ENCODE measurements at regions not wholly inside any gene's neighbourhood (a gene's known extent, or its start where the extent isn't known, plus 50 kb on each side); places are given as distances from the start of the nearest gene placed in this dataset.
"Not testable (repeated sequence)": the region's sequence is repeated elsewhere in the genome, so short reads cannot be mapped to it uniquely, and the experiment has no call there.

DNA sequence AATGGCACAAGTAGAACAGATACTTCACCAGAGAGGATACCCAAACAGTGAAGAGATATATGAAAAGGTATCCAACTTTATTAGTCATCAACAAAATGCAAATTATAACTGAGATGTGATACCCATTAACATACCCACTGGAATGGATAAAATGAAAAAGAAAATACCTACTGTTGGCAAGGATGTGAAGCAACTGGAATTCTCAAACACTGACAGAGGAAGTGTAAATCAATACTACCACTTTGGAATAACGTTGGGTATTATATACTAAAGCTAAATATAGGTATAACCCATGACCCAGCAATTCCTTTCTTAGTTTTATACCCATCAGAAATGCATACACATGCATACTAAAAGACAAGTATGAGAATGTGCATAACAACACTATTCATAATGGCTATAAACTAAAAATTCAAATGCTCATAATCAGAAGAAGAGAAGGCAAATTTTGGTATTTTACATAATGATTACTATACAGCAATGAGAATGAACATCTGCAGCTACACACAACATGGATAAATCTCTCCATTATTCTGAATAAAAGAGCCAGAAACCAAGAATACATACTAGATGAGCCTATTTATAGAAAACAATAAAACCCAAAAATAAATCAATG, 80.6 kb downstream of the RPL27A start:
- H3K36me3 Mint-ChIP-seq: no peaks in the 10 kb centered on the region
- H3K27ac Mint-ChIP-seq: no peak overlapping the region
- peaks cover 9% of the 10 kb centered on the region for H3K27me3 Mint-ChIP-seq
- H3K4me3 Mint-ChIP-seq: no peak overlapping the region
- CTCF ChIA-PET: no interaction called here
- ATAC-seq (no peak), DNase-seq (no peak)
- no peaks in the 10 kb centered on the region for H3K4me1 Mint-ChIP-seq
- no peaks in the 10 kb centered on the region for H3K9me3 Mint-ChIP-seq (ENCODE audit: low read depth)

DNA sequence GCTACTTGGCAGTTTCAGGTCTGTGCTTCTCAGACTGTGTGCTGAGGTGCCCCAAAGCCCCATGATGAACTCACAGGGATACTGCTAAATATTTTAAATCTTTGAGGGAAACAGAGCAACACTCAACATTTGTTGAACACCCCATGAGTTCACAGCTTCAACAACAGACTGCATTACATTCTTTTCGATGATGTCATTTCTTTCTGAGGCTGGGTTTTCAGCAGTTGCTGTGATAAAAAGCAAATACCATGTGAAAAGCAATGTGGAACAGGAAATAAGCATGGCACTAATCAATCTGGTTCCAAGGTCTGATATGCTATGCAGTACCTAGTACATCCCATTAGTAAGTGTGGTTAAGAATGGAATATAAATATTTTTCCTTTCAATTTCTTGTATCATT, 82.7 kb downstream of the RPL27A start:
- no peak overlapping the region for H3K27ac Mint-ChIP-seq
- no peaks in the 10 kb centered on the region for H3K36me3 Mint-ChIP-seq
- no peak overlapping the region for H3K4me3 Mint-ChIP-seq
- H3K27me3 Mint-ChIP-seq: peaks cover 12% of the 10 kb centered on the region
- DNase-seq: no peak
- CTCF ChIA-PET: no interaction called here
- ATAC-seq: no peak
- H3K4me1 Mint-ChIP-seq: no peaks in the 10 kb centered on the region
- H3K9me3 Mint-ChIP-seq (ENCODE audit: low read depth): no peaks in the 10 kb centered on the region

DNA sequence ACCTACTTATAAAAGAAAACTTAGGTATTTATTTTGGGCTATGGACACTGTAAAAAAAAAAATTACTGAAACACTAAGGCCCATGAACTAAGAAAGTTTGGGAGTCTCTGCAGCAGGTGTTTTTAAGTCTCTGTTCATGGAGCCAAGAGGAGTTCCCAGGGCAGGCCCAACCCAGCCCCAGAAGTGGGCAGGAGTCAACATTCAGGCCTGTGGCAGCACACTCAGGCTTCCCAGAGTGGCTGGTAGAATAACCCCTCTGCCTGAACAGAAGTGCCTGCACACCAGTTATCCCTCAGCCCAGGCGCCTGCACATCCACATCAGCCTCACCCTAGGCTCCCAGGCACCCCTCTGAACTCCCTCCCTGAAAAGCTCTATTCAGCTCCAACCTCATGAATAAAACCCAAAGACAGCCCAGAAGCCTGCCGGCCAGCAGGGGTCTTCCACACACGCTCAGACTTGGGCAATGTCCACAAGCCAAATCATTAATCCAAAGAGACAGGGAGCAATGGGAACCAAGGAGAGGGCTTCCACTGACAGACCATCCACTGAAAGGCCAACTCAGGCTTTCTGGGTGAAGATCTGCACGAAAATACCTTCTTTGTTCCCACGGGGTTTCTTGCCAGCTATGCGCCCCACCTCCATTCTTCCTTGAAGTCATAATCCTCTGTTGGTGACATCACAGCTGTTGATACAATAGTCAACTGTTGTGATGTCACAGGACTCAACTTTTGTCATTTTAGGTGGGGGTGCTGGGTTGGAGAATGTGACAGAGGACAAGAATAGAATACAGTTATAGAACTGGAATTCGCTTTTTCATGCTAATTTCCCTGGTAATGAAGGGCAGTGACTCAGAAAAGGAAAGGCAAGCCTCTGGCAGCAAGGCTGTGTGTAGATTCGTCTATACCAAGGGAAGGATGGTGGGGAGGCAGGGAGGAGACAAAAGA, 83.7 kb downstream of the RPL27A start:
- Mint-ChIP-seq H3K4me1 (no peaks in the 10 kb centered on the region), H3K27me3 (peaks cover 12% of the 10 kb centered on the region), H3K9me3 (ENCODE audit: low read depth) (no peaks in the 10 kb centered on the region), H3K27ac (no peak overlapping the region), H3K4me3 (no peak overlapping the region), H3K36me3 (no peaks in the 10 kb centered on the region)
- CTCF ChIA-PET: no interaction called here
- DNase-seq (no peak), ATAC-seq (no peak)

DNA sequence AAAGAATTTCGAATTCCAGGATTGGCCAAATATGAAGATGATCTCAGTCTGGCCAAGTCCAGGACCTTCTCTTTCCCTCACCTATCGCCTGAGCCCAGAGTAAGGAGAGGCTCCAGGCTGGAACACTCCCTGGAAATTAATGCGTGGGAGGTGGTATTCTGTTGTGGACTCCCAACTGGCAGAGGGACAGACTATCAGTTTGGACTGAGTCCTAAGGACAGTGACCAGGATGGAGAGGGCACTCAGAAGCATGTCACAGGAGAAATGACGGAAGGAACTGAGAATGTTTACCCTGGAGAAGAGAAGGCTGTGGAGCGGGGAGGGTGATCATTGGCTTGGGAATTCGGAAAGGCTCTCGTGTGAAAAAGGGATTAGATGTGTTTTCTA, 84.4 kb downstream of the RPL27A start:
- H3K36me3 Mint-ChIP-seq: no peaks in the 10 kb centered on the region

DNA sequence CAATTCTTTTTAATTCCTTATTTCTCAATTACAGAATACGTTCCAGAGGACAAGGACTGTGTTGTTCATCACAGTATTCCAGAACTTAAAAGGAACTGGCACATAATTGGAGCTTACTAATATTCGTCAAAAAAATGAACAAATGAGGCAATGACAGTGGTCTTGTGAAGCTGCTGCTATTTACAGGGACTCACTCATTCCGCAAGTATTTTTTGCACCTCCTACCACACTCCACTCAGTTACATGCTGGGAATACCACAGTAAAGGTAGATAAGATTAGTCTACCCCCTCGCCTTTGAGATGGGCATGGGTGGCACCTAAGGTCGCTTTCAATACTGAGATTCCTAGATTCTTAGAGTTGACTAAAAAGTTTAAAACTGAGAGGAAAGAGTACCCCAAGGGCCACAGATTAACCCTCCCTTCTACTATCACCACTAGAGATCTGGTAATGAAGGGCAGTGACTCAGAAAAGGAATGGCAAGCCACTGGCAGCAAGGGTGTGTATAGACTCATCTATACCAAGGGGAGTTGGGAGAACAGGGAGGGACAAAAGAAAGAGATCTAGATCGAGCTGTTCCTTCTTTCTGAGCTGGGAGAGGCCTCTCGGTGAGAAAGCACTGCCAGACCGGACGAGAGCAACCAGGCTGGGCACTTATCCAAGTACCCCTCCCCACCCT, 85.0 kb downstream of the RPL27A start:
- CTCF ChIA-PET: no interaction called here
- H3K27ac Mint-ChIP-seq: no peak overlapping the region
- no peaks in the 10 kb centered on the region for H3K9me3 Mint-ChIP-seq (ENCODE audit: low read depth)
- DNase-seq: no peak
- no peak for ATAC-seq
- H3K36me3 Mint-ChIP-seq: no peaks in the 10 kb centered on the region
- peaks cover 12% of the 10 kb centered on the region for H3K27me3 Mint-ChIP-seq
- no peak overlapping the region for H3K4me3 Mint-ChIP-seq
- H3K4me1 Mint-ChIP-seq: no peaks in the 10 kb centered on the region

More for the DNA sequence above, 84.4 kb downstream of the RPL27A start:
- H3K27ac Mint-ChIP-seq: no peak overlapping the region
- peaks cover 12% of the 10 kb centered on the region for H3K27me3 Mint-ChIP-seq
- H3K4me3 Mint-ChIP-seq: no peak overlapping the region
- H3K4me1 Mint-ChIP-seq: no peaks in the 10 kb centered on the region
- DNase-seq (no peak), ATAC-seq (no peak)
- no peaks in the 10 kb centered on the region for H3K9me3 Mint-ChIP-seq (ENCODE audit: low read depth)
- CTCF ChIA-PET: no interaction called here

DNA sequence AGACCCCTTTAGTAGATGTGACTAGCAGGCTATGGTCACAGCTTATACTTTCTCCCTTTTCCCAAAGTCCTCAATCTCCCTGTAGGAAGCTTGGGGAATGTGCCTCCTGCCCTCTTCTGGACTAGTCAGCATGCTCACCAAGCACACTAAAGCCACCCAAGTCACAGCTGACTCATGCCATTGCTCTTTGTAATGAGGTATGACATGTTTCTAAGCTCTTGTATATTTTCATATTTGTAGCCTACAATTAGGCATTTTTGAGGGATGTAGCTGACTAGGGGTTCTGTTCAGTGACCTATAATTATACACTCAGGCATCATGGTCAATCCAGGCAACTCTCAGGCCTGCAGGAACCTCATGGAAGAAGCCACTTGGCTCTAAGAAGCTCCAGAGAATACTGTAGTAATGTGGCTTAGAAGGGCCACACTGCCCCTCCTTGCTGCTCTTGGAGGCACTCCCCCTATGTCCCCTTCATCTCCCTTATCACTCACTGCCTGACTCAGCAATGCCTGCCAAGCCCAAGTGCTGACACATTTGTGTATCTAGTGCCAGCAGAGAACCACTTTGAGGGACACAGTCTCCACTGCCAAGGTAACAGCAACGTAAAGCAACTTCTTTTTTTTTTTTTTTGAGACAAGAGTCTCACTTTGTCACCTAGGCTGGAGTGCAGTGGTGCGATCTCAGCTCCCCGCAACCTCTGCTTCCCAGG, 86.2 kb downstream of the RPL27A start:
- Mint-ChIP-seq H3K27me3 (peaks cover 12% of the 10 kb centered on the region), H3K4me1 (no peaks in the 10 kb centered on the region), H3K36me3 (no peaks in the 10 kb centered on the region), H3K4me3 (no peak overlapping the region), H3K9me3 (ENCODE audit: low read depth) (no peaks in the 10 kb centered on the region), H3K27ac (no peak overlapping the region)
- DNase-seq (peak; percentile 42), ATAC-seq (no peak)
- CTCF ChIA-PET: no interaction called here

DNA sequence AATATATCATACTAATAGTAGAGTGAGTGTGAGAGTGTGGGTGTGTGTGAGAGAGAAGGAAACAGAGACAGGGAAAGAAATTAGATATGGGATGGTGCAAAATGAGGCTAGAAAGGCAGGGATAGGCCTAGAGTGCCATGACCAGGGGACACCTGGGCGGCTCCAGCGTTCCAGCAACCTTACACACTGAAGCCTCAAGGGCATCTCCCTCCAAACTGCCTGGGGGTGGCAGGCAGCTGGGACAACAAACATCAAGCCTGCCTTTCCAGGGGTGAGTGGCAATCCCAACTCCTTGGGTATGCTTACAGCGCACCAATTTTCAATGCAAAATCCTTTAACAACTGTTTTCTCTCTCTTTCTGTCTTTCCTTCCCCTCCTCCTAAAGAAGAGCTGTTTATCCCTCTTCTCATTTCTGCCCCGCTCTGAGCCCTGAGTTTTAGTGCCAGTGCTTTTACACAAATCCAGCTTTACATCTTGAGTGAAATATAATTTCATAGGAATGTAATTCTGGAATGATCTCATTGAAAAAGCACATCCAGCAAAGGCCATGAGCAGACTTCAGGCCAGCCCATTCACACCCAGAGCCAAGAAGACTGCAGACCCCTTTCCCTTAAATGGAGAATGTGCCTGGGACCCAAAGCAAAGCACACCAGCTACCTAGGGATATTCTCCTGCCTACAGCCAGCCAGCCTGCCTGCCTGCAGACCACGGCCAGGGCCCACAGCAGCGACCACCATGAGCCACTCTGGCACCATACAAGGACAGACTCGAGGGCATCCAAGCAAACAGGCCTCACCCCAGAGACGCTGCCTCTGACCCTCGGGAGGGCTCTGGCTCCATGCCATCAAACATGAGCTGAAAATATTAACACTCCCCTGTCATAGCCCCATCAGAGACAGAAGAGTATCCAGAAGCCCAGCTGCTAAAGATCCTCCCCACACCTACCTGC, 90.3 kb downstream of the RPL27A start:
- CTCF ChIA-PET: interaction anchor here (0.9 kb wide), 1 partner anchor 11 kb away, joined by 3 read pairs; no protein-coding TSS in a partner anchor
- Mint-ChIP-seq H3K9me3 (ENCODE audit: low read depth) (no peaks in the 10 kb centered on the region), H3K36me3 (no peaks in the 10 kb centered on the region), H3K27ac (no peak overlapping the region), H3K27me3 (peaks cover 3% of the 10 kb centered on the region), H3K4me3 (no peak overlapping the region), H3K4me1 (peaks cover 4% of the 10 kb centered on the region)
- ATAC-seq (no peak), DNase-seq (no peak)

DNA sequence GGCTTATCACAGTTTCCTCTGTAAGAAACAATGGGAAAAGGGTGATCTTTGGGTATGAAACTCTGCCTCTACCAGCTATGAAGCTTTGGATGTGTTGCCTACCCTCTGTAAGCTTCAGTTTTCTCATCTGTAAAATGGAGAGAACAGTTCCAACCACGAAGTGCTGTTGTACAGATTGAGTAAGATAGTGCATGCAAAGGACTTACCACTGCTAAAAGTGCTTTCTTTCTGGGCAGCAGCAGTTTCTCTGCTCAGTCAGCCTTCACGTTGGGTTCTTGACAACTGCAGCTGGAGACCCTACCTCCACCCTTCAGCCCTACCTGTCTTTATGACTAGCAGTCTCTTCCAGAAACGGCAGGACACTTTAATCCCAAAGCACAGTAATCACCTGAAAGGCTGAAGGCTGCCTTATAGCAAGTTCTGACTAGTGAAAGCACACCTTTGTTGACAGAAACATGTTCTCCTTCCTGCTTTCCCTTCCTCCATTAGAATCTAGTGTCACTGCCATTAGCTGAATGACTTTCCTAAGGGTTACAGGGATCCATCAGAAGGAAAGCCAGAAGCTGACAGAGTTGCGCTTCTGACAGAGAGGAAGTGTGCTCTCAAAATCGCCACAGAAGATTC, 91.4 kb downstream of the RPL27A start:
- Mint-ChIP-seq H3K36me3 (no peaks in the 10 kb centered on the region), H3K4me1 (peaks cover 4% of the 10 kb centered on the region), H3K27ac (no peak overlapping the region), H3K4me3 (no peak overlapping the region), H3K9me3 (ENCODE audit: low read depth) (no peaks in the 10 kb centered on the region), H3K27me3 (peaks cover 8% of the 10 kb centered on the region)
- CTCF ChIA-PET: no interaction called here
- DNase-seq: no peak
- no peak for ATAC-seq

DNA sequence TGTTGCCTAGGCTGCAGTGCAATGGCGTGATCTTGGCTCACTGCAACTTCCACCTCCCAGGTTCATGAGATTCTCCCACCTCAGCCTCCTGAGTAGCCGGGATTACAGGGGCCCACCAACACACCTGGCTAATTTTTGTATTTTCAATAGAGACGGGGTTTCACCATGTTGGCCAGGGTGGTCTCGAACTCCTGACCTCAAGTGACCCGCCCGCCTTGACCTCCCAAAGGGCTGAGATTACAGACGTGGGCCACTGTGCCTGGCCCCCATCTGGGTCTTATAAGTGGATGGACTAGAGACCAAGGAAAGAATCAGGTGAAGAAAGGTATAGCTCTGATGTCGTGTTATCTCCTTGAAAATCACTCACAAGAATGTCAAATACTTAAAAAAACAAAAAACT, 92.3 kb downstream of the RPL27A start:
- H3K4me1 Mint-ChIP-seq; DNase-seq; H3K27me3 Mint-ChIP-seq; H3K9me3 Mint-ChIP-seq (ENCODE audit: low read depth); ATAC-seq; H3K27ac Mint-ChIP-seq; H3K36me3 Mint-ChIP-seq; H3K4me3 Mint-ChIP-seq: not testable (repeated sequence)
- CTCF ChIA-PET: interaction anchor here (1.0 kb wide), 1 partner anchor 9 kb away, joined by 3 read pairs; no protein-coding TSS in a partner anchor

DNA sequence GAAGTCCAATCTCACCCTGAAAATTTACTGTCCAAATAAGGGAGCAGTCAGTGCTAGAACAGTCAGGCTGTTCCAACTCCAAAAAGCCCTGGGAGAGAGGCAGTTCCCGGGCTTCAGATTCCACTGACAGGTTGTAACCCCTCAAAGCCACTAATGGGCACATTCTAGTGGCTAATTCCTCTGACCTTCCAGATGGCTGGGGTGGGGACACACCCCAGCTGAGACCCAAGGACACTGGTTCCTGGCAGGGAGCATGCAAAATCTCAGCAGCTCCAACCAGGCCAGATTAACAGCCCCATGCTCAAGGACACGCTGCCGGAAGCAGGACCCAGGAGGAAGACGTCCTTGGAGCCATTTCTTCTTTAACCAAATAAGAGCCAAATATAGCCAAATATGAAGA, 92.7 kb downstream of the RPL27A start:
- Mint-ChIP-seq H3K9me3 (ENCODE audit: low read depth) (no peaks in the 10 kb centered on the region), H3K27ac (no peak overlapping the region), H3K4me1 (peaks cover 4% of the 10 kb centered on the region), H3K27me3 (peaks cover 8% of the 10 kb centered on the region), H3K36me3 (no peaks in the 10 kb centered on the region), H3K4me3 (no peak overlapping the region)
- DNase-seq (no peak), ATAC-seq (no peak)
- CTCF ChIA-PET: interaction anchor here (1.0 kb wide), 1 partner anchor 8 kb away, joined by 3 read pairs; no protein-coding TSS in a partner anchor

DNA sequence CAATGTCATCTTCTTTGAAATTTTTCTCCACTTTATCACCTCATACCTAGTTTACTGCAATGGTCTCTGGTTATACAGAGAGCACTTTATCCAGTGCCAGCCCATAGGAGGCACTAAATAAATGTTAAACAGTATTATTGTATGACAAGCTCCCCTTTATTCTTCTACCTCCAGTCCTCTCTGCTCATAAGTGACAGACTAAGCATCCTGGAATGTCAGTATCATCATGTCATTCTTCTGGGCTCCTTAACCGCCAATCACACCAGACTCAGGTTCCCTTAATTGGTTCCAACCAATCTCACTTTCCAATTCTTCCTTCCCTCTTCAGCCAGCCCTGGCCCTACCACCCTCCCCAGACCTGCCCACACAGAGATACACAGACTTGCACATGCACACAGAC, 93.1 kb downstream of the RPL27A start:
- Mint-ChIP-seq H3K27me3 (peaks cover 12% of the 10 kb centered on the region), H3K27ac (no peak overlapping the region), H3K9me3 (ENCODE audit: low read depth) (no peaks in the 10 kb centered on the region), H3K4me1 (peaks cover 4% of the 10 kb centered on the region), H3K4me3 (no peak overlapping the region), H3K36me3 (no peaks in the 10 kb centered on the region)
- CTCF ChIA-PET: no interaction called here
- ATAC-seq (no peak), DNase-seq (no peak)

DNA sequence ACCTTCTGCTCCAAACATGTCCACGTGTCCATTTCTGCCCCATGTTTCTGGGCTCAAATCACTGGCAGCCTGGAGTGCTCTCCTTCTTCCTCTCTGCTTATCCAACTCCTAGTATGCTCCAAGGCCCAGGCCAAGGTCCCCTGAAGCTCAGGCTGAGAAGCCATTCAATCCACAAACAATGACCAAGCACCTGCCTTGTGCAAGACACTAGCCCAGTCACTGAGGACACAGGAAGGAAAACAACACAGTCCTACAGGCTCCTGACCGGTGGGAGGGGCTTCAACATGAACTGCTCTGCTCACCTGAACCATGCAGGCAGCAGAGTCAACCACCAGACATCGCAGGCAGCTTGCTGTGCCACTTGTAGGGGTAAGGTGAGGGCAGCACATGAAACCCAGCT, 93.6 kb downstream of the RPL27A start:
- H3K9me3 Mint-ChIP-seq (ENCODE audit: low read depth): no peaks in the 10 kb centered on the region

More for the DNA sequence above, 93.6 kb downstream of the RPL27A start:
- Mint-ChIP-seq H3K27me3 (peaks cover 17% of the 10 kb centered on the region), H3K4me3 (no peak overlapping the region), H3K4me1 (peaks cover 4% of the 10 kb centered on the region), H3K27ac (no peak overlapping the region), H3K36me3 (no peaks in the 10 kb centered on the region)
- ATAC-seq: no peak
- CTCF ChIA-PET: no interaction called here
- no peak for DNase-seq
